ENCODE measurements at regions not wholly inside any gene's neighbourhood (a gene's known extent, or its start where the extent isn't known, plus 50 kb on each side); places are given as distances from the start of the nearest gene placed in this dataset.

DNA sequence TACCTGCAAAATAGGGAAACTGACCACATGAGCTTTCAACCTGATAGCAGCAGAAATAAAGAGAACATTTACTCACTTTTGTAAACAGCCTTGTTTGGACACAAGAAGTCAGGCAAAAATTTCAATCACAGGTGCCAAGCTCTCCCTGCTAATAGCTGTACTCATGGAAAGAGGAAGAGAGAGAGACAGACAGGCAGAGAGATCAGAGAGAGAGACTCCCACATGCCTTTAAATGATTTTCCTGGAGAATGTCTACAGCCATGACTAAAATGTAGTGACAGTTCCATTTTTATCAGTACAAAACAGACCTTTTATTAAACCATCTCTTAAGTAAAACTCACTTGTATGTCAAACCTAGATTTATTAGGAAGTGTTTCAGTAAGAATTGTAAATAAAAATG, 752.9 kb downstream of the TRAM1L1 start:
- TF ChIP-seq POLR2A (IDR thresholded peaks at IDR 0.05) (no peak), EP300 (IDR thresholded peaks at IDR 0.05) (no peak), POLR2AphosphoS5 (IDR thresholded peaks at IDR 0.05) (no peak)
- TF ChIP-seq, protein P1, sequence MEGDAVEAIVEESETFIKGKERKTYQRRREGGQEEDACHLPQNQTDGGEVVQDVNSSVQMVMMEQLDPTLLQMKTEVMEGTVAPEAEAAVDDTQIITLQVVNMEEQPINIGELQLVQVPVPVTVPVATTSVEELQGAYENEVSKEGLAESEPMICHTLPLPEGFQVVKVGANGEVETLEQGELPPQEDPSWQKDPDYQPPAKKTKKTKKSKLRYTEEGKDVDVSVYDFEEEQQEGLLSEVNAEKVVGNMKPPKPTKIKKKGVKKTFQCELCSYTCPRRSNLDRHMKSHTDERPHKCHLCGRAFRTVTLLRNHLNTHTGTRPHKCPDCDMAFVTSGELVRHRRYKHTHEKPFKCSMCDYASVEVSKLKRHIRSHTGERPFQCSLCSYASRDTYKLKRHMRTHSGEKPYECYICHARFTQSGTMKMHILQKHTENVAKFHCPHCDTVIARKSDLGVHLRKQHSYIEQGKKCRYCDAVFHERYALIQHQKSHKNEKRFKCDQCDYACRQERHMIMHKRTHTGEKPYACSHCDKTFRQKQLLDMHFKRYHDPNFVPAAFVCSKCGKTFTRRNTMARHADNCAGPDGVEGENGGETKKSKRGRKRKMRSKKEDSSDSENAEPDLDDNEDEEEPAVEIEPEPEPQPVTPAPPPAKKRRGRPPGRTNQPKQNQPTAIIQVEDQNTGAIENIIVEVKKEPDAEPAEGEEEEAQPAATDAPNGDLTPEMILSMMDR (IDR thresholded peaks at IDR 0.05) = no peak

All from suprapubic skin (tissue), 4 donors.